ENCODE measurements at regions not wholly inside any gene's neighbourhood (a gene's known extent, or its start where the extent isn't known, plus 50 kb on each side); places are given as distances from the start of the nearest gene placed in this dataset.

DNA sequence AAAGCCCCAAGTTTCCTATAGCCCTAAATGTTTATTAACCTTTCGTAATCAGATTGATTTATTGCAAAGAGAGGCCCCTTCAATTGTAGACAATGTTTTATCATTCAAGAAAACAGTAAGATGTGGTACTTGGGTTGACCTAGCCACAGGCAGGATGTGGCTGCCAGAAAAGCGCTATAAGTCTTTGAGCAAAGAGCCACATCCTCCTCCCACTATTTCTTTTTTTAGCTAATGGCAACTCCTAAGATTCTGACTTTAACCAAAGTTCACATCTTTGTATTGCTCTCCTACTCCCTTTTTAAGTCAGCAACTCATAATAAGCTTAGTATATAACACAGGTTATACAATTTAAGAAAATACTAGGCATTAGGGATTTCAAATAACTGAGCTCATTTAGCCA lies 70.7 kb upstream of the PPP3CA start:
- Histone ChIP-seq H3K27ac (ENCODE audit: low read depth) (no peak overlapping the region), H4K20me1 (replicated peaks; ENCODE audit: insufficient read depth) (no peaks in the 10 kb centered on the region), H3K27me3 (ENCODE audit: insufficient read depth) (no peaks in the 10 kb centered on the region), H3K79me2 (replicated peaks; ENCODE audit: insufficient read depth) (no peaks in the 10 kb centered on the region), H3K4me2 (no peak overlapping the region), H3F3A (replicated peaks; ENCODE audit: low read depth) (no peaks in the 10 kb centered on the region), H2AFZ (no peak overlapping the region), H3K4me1 (ENCODE audit: insufficient read depth) (peaks cover 6% of the 10 kb centered on the region; the same call in 1 of the 2 replicates), H3K4me3 (no peak overlapping the region), H3K9me2 (ENCODE audit: insufficient read depth) (no peaks in the 10 kb centered on the region), H3K36me3 (ENCODE audit: insufficient read depth) (no peaks in the 10 kb centered on the region)
- ATAC-seq (no peak), DNase-seq (ENCODE audit: low spot score) (no peak)
- H3K4me1 Mint-ChIP-seq = peaks cover 14% of the 10 kb centered on the region
- TF ChIP-seq, protein P1, sequence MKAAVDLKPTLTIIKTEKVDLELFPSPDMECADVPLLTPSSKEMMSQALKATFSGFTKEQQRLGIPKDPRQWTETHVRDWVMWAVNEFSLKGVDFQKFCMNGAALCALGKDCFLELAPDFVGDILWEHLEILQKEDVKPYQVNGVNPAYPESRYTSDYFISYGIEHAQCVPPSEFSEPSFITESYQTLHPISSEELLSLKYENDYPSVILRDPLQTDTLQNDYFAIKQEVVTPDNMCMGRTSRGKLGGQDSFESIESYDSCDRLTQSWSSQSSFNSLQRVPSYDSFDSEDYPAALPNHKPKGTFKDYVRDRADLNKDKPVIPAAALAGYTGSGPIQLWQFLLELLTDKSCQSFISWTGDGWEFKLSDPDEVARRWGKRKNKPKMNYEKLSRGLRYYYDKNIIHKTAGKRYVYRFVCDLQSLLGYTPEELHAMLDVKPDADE (IDR thresholded peaks at IDR 0.05) = no peak
- no peak for TF ChIP-seq ZNF114 (CRISPR knock-in tag; IDR thresholded peaks at IDR 0.05)
- no peak for TF ChIP-seq EZH2phosphoT487 (IDR thresholded peaks at IDR 0.05; ENCODE audit: unreplicated experiment)
- TF ChIP-seq, protein P2, sequence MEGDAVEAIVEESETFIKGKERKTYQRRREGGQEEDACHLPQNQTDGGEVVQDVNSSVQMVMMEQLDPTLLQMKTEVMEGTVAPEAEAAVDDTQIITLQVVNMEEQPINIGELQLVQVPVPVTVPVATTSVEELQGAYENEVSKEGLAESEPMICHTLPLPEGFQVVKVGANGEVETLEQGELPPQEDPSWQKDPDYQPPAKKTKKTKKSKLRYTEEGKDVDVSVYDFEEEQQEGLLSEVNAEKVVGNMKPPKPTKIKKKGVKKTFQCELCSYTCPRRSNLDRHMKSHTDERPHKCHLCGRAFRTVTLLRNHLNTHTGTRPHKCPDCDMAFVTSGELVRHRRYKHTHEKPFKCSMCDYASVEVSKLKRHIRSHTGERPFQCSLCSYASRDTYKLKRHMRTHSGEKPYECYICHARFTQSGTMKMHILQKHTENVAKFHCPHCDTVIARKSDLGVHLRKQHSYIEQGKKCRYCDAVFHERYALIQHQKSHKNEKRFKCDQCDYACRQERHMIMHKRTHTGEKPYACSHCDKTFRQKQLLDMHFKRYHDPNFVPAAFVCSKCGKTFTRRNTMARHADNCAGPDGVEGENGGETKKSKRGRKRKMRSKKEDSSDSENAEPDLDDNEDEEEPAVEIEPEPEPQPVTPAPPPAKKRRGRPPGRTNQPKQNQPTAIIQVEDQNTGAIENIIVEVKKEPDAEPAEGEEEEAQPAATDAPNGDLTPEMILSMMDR (conservative IDR thresholded peaks at IDR 0.05; ENCODE audit: low read depth in 2 of 2) = no peak
- TF ChIP-seq, protein P3, sequence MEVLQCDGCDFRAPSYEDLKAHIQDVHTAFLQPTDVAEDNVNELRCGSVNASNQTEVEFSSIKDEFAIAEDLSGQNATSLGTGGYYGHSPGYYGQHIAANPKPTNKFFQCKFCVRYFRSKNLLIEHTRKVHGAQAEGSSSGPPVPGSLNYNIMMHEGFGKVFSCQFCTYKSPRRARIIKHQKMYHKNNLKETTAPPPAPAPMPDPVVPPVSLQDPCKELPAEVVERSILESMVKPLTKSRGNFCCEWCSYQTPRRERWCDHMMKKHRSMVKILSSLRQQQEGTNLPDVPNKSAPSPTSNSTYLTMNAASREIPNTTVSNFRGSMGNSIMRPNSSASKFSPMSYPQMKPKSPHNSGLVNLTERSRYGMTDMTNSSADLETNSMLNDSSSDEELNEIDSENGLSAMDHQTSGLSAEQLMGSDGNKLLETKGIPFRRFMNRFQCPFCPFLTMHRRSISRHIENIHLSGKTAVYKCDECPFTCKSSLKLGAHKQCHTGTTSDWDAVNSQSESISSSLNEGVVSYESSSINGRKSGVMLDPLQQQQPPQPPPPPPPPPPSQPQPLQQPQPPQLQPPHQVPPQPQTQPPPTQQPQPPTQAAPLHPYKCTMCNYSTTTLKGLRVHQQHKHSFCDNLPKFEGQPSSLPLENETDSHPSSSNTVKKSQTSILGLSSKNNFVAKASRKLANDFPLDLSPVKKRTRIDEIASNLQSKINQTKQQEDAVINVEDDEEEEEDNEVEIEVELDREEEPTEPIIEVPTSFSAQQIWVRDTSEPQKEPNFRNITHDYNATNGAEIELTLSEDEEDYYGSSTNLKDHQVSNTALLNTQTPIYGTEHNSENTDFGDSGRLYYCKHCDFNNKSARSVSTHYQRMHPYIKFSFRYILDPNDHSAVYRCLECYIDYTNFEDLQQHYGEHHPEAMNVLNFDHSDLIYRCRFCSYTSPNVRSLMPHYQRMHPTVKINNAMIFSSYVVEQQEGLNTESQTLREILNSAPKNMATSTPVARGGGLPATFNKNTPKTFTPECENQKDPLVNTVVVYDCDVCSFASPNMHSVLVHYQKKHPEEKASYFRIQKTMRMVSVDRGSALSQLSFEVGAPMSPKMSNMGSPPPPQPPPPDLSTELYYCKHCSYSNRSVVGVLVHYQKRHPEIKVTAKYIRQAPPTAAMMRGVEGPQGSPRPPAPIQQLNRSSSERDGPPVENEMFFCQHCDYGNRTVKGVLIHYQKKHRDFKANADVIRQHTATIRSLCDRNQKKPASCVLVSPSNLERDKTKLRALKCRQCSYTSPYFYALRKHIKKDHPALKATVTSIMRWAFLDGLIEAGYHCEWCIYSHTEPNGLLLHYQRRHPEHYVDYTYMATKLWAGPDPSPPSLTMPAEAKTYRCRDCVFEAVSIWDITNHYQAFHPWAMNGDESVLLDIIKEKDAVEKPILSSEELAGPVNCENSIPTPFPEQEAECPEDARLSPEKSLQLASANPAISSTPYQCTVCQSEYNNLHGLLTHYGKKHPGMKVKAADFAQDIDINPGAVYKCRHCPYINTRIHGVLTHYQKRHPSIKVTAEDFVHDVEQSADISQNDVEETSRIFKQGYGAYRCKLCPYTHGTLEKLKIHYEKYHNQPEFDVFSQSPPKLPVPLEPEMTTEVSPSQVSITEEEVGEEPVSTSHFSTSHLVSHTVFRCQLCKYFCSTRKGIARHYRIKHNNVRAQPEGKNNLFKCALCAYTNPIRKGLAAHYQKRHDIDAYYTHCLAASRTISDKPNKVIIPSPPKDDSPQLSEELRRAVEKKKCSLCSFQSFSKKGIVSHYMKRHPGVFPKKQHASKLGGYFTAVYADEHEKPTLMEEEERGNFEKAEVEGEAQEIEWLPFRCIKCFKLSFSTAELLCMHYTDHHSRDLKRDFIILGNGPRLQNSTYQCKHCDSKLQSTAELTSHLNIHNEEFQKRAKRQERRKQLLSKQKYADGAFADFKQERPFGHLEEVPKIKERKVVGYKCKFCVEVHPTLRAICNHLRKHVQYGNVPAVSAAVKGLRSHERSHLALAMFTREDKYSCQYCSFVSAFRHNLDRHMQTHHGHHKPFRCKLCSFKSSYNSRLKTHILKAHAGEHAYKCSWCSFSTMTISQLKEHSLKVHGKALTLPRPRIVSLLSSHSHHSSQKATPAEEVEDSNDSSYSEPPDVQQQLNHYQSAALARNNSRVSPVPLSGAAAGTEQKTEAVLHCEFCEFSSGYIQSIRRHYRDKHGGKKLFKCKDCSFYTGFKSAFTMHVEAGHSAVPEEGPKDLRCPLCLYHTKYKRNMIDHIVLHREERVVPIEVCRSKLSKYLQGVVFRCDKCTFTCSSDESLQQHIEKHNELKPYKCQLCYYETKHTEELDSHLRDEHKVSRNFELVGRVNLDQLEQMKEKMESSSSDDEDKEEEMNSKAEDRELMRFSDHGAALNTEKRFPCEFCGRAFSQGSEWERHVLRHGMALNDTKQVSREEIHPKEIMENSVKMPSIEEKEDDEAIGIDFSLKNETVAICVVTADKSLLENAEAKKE (CRISPR knock-in tag; IDR thresholded peaks at IDR 0.05) = no peak
- TF ChIP-seq CREB1 (CRISPR knock-in tag; IDR thresholded peaks at IDR 0.05; ENCODE audit: low read depth) = no peak
- no peak for TF ChIP-seq POLR2AphosphoS5 (IDR thresholded peaks at IDR 0.05; ENCODE audit: low read depth)
- no peak for TF ChIP-seq JUNB (IDR thresholded peaks at IDR 0.05; ENCODE audit: unreplicated experiment)
- TF ChIP-seq STAT1 (IDR thresholded peaks at IDR 0.05; ENCODE audit: unreplicated experiment) = no peak
- TF ChIP-seq ZNF331 (CRISPR knock-in tag; IDR thresholded peaks at IDR 0.05; ENCODE audit: low read depth) = no peak
- TF ChIP-seq, protein P4, sequence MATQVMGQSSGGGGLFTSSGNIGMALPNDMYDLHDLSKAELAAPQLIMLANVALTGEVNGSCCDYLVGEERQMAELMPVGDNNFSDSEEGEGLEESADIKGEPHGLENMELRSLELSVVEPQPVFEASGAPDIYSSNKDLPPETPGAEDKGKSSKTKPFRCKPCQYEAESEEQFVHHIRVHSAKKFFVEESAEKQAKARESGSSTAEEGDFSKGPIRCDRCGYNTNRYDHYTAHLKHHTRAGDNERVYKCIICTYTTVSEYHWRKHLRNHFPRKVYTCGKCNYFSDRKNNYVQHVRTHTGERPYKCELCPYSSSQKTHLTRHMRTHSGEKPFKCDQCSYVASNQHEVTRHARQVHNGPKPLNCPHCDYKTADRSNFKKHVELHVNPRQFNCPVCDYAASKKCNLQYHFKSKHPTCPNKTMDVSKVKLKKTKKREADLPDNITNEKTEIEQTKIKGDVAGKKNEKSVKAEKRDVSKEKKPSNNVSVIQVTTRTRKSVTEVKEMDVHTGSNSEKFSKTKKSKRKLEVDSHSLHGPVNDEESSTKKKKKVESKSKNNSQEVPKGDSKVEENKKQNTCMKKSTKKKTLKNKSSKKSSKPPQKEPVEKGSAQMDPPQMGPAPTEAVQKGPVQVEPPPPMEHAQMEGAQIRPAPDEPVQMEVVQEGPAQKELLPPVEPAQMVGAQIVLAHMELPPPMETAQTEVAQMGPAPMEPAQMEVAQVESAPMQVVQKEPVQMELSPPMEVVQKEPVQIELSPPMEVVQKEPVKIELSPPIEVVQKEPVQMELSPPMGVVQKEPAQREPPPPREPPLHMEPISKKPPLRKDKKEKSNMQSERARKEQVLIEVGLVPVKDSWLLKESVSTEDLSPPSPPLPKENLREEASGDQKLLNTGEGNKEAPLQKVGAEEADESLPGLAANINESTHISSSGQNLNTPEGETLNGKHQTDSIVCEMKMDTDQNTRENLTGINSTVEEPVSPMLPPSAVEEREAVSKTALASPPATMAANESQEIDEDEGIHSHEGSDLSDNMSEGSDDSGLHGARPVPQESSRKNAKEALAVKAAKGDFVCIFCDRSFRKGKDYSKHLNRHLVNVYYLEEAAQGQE (IDR thresholded peaks at IDR 0.05; ENCODE audit: unreplicated experiment) = no peak
- no peak for TF ChIP-seq NANOG (IDR thresholded peaks at IDR 0.05; ENCODE audit: borderline replicate concordance)
- no peak for TF ChIP-seq EZH2 (IDR thresholded peaks at IDR 0.05; ENCODE audit: low read depth, unreplicated experiment)
- H3K4me3 Mint-ChIP-seq = no peak overlapping the region
- H3K27me3 Mint-ChIP-seq (ENCODE audit: insufficient read depth, low read depth, poor library complexity) = no peaks in the 10 kb centered on the region
- no peaks in the 10 kb centered on the region for H3K9me3 Mint-ChIP-seq
- H3K27ac Mint-ChIP-seq = no peak overlapping the region
- H3K36me3 Mint-ChIP-seq (ENCODE audit: low read depth) = no peaks in the 10 kb centered on the region

All from GM23338 (cell line).